H1 (cell line): ENCODE measurements at regions not wholly inside any gene's neighbourhood (a gene's known extent, or its start where the extent isn't known, plus 50 kb on each side); places are given as distances from the start of the nearest gene placed in this dataset.

Source experiments
- TF ChIP-seq, protein P1 (sequence below): IDR thresholded peaks from 2 replicates; pipeline ENCODE4 v1.6.1; 2012; ENCODE audit warnings: inconsistent platforms

DNA sequence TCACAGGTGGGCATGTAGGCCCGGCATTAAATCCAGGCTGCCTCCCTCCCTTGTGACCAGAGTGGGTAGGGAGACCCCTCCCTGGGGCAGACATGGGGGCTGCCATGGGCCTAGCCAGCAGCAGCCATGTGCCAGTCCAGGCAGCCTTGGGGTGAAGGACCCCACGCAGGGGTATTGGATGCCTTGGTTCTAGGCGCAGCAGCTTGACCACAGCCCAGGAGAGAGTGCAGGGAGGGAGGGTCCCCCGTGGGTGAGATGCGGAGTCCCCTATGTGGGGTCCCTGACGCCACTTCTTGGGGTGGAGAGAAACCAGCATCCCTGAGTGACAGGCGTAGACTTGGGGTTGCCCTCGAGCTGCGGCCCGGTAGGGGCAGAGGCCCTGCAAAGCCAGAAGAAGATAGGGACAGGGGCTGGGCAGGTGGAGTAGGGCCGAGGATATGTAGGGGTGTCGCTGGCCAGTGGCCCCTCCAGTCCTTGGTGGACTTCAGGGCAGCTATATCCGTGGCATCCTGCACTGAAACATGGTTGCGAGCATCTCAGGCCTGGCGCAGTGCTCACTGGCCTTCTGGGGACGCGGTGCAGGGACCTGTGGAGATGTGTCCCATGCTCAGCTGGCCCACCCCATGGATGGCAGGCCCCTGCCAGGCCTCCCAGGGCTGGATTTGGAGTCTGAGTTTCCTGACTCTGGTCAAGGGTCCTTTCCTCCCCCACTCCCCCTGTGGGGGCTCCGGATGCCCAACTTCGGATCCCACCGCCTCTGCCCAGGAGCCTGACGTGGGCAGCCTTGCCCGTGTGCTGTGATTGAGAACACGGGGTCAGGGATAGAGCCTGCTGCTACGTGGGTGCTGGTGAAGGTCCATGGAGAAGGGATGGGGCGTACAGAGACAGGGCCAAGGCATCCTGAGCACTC lies 1179.8 kb downstream of the BRD1 start (continued):
- TF ChIP-seq, protein P1, sequence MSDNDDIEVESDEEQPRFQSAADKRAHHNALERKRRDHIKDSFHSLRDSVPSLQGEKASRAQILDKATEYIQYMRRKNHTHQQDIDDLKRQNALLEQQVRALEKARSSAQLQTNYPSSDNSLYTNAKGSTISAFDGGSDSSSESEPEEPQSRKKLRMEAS = no peak
- TF ChIP-seq, all 59 proteins: peak for 0
